ENCODE measurements at regions not wholly inside any gene's neighbourhood (a gene's known extent, or its start where the extent isn't known, plus 50 kb on each side); places are given as distances from the start of the nearest gene placed in this dataset.
"Not testable (repeated sequence)": the region's sequence is repeated elsewhere in the genome, so short reads cannot be mapped to it uniquely, and the experiment has no call there.

GRCh38 chr3:87478716-87479115 is 202.3 kb upstream of the POU1F1 start:
- DNase-seq: no peak

DNA sequence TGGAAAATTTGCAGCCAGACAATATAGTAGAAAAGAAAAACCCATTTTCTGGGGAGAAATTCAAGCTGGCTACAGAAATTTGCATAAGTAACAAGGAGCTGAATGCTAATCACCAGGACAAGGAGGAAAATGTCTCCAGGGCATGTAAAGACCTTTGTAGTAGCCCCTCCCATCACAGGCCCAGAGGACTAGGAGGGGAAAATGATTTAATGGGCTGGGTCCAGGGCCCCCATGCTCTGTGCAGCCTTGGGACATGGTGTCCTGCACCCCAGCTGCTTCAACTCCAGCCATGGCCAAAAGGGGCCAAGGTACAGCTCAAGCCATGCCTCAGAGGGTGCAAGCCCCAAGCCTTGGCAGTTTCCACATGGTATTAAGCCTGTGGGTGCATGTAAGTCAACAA is 197.6 kb upstream of the POU1F1 start:
- no peak for DNase-seq

GRCh38 chr3:87468938-87469337 is 192.6 kb upstream of the POU1F1 start:
- no peak for DNase-seq

- no peak for DNase-seq
Measured at GRCh38 chr3:87468235-87468634, 191.9 kb upstream of the POU1F1 start.

DNA sequence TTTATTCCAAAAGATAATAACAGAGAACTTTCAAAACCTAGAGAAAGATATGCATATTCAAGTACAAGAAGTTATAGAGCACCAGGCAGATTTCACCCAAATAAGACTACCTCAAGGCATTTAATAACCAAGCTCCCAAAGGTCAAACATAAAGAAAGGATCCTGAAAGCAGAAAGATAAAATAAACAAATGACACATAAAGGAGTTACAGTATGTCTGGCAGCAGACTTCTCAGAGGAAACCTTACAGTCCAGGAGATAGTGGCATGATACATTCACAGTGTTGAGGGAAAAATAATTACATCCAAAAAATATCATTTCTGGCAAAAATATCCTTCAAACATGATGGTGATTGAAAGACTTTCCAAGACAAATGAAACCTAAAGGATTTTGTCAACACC is 185.8 kb upstream of the POU1F1 start:
- DNase-seq: no peak

- no peak for DNase-seq
Measured at GRCh38 chr3:87461443-87461842, 185.1 kb upstream of the POU1F1 start.

- DNase-seq: no peak
Measured at GRCh38 chr3:87461036-87461435, 184.7 kb upstream of the POU1F1 start.

GRCh38 chr3:87448558-87448957 is 172.2 kb upstream of the POU1F1 start:
- DNase-seq: no peak

DNA sequence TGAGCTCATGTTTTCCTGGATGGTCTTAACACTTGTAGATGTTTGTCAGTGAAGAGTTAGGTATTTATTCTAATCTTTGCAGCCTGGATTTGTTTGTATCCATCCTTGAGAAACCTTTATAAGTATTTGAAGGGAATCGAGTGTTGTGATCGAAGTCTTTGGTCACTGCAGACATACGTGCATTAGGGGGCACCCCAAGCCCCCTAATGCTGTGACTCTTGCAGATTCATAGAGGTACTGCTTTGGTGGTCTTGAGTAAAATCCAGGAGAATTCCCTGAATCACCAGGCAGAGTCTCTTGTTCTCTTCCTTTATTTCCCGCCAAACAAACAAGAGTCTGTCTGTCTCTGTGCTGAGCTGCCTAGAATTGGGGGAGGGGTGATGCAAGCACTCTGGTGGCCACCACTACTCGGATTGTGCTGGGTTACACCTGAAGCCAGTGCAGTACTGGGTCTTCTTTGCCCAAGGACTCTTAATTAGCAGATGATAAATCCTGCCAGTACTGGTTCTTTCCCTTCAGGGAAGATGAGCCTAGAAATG is 170.5 kb upstream of the POU1F1 start:
- DNase-seq: no peak

GRCh38 chr3:87442470-87442869 is 166.1 kb upstream of the POU1F1 start:
- DNase-seq: no peak

DNA sequence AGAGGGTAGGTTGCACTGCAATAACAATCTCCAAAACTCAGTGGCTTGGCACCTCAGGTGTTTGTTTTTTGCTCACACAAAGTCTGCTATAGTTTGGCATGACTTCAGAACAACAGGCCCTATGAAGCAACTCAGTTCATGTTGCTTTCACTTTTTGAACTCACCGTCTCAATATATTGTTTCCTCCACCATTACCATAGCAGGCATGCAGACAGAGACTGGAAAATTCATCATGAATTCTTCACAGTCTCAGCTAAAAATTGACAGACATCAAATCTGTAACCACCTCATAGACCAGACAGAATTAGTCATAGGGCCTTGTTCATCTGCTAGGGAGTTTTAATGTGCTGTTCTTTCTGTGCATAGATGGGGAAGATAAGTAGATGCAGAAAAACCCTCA is 161.4 kb upstream of the POU1F1 start:
- DNase-seq: no peak

DNA sequence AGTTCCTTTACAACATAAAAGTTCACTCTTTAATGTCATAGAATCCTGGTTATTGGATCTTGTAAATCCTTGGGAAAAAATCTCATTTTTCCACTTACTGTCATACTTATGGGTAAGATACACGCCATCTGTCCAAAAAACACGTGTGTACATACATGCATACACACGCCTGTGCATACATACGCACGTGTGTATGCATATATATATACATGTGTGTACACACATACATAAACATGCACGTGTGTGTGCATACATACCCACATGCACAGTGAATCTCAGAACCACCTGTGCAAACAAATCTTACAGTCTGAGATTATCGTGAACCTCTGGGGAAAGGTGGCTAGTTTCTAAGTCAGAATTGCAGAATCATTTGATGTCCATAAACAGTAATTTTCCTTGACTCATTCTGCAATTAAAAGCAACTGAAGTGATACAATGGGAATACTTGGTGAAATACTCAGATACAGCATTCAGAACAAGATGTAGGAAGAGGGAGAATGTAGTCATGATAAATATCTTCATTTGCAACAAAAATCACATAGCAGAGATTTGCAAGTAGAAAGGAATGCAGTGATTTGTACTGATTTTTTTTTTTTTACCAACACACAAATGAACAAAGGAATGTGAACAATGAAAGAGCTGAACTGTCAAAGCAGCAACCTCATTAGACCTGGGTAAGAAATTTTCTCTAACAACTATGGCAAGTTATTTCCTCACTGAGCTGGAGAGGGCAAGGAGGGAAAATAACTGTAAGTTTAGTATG is 160.6 kb upstream of the POU1F1 start:
- no peak for DNase-seq

GRCh38 chr3:87435926-87436620 is 159.7 kb upstream of the POU1F1 start:
- DNase-seq: no peak

GRCh38 chr3:87433445-87433844 is 157.1 kb upstream of the POU1F1 start:
- DNase-seq: not testable (repeated sequence)

- no peak for DNase-seq
Measured at GRCh38 chr3:87426918-87427317, 150.5 kb upstream of the POU1F1 start.

GRCh38 chr3:87425056-87425455 is 148.7 kb upstream of the POU1F1 start:
- DNase-seq: no peak

DNA sequence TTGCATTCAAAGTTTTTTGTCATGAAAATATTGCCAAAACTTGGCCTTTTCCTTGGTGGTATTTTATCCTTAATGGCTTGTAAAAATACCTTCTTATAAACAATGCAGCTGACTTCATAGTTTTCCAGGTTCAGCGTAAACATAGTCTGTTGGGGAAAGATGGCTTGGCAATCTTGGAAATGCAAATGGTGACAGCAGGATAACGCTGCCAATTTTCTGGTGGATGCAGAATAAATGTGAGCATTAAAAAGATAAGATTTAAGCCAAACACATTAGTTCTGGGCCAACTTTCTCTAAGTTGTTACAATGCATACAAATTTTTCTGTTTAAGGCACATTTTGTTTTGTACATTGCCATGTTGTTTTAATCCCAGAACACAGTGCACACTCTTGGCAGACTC is 147.0 kb upstream of the POU1F1 start:
- DNase-seq: no peak

DNA sequence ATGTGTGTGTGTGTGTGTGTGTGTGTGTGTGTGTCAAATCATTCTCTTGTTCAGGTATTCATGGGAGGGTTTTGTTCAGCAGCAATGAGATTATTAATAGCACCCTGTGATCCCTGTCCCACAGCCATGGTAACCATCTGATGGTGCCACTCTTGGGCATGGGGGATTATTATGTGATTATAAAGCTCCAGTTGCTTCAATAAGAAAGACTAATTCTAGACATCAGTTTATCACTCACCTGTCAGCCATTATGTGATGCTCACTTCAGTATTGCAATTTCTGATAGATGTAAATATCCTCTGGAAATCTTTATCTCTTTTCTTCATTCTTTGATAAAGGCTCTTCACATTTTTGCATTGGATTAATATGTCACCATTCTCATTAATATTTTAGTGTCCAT is 145.9 kb upstream of the POU1F1 start:
- no peak for DNase-seq

DNA sequence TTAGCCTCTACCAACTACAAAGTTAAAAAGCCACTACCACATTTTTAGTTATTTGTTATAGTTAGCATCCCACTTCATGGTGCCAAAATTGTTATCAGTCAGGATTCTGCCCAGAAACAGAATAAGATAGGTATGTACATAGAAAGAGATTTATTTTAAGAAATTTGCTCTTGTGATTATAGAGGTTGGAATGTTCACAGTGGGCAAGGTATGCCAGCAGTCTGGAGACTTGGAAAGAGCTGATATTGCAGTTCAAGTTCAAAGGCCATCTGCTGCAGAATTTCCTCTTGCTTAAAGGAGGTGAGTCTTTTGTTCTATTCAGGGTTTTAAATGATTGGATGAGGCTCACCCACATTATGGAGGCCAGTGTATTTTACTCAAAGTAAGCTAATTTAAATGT is 143.8 kb upstream of the POU1F1 start:
- no peak for DNase-seq

DNA sequence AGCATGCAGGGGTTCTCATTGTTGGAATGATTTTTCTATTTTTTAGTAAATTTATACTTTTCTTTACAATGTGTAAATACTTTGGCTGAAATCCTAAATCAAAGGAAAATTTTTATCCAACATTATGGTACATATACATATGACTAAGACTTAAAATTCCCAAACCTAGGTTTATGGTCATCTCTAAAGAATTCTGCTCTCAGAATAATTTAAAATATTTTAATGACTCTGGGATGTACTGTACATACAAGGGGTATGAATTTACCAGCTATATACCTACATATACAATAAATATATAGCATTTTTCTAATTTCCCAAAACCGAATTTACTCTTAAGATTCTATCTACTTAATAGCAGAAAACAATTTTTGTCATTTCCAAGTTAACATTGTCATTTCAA is 137.9 kb upstream of the POU1F1 start:
- no peak for DNase-seq

DNA sequence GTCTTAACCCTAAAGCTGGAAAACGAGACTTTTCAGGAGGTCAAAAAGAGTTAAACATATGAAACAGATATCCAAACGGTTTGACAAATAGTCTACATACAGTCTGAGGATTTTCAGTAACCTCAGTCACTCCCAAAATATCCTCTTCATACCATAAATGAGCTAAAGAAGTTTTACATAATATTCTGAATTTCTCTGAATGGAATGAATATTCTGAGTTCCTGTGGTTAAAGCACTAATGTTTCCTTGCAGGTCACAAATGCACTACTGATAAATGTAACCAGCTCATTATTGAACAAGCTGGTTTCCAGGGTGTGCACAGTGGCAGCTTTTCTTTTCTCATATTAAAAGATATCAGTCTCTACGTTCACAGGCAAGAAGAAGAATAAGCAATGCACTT is 137.4 kb upstream of the POU1F1 start:
- DNase-seq: no peak

DNA sequence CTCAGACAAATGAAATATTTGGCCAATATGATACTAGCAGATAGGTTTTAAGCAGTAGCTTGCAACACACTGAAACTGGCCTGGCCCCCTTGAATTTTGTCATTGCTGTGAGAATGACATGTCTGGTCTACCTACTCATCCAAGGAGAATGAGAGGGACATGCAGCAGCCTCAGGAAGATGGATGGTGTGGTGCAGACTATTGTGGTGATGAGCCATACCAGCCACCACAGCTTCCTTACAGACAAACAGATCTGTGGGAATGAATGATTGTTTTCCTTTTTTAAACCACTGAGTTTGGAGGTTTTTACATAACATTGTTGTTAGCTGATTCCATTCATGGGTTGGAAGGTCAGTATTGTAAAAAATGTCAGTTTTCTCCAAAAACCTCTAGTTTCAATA is 133.7 kb upstream of the POU1F1 start:
- DNase-seq: no peak

DNA sequence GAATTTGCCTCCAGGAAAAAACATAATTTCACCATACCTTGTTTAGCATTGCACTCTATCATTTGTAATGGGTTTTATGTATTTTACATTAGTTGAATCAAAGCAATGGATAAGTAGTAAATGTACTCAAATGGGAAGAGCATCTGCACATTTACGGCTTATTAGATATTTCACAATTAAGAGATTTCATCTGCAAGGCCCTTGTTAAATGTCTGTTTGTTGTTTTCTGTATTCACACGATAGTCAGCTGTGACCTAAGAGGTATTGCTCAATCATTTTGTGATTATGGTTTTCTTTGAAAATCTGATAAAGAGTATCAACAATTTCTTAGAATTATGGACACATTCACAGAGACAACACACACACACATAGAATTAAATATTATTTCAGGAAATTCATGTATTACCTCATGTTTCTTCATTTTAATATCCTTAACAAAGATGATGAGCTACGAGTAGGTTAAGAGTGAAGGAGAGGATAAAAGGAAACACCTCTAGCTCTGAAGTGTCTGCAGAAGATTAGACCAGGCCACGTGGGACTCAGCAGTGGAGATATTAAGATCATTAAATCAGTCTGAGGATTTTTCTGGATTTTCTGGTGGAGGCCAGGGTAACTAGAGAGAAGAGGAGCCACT is 121.9 kb upstream of the POU1F1 start:
- no peak for DNase-seq

GRCh38 chr3:87397211-87397610 is 120.8 kb upstream of the POU1F1 start:
- DNase-seq: no peak
